ENCODE measurements at regions not wholly inside any gene's neighbourhood (a gene's known extent, or its start where the extent isn't known, plus 50 kb on each side); places are given as distances from the start of the nearest gene placed in this dataset.

GRCh38 chr5:167020418-167020817 lies 1271.0 kb upstream of the WWC1 start:
- no peak overlapping the region for H3K4me3 Mint-ChIP-seq
- no peaks in the 10 kb centered on the region for H3K36me3 Mint-ChIP-seq
- no peaks in the 10 kb centered on the region for H3K4me1 Mint-ChIP-seq
- no peaks in the 10 kb centered on the region for H3K27me3 Mint-ChIP-seq
- ATAC-seq (no peak), DNase-seq (no peak)
- POLR2A ChIA-PET: no interaction called here
- H3K9me3 Mint-ChIP-seq: peaks cover 0 to 13% (median 3%) of the 10 kb centered on the region in 9 donors
- no peak overlapping the region for H3K27ac Mint-ChIP-seq

GRCh38 chr5:167029488-167029887 lies 1262.0 kb upstream of the WWC1 start:
- no peak for DNase-seq
- H3K9me3 Mint-ChIP-seq: peaks cover 0 to 6% (median 0%) of the 10 kb centered on the region in 9 donors
- no peak overlapping the region for H3K27ac Mint-ChIP-seq
- no peaks in the 10 kb centered on the region for H3K4me1 Mint-ChIP-seq
- POLR2A ChIA-PET: no interaction called here
- H3K4me3 Mint-ChIP-seq: no peak overlapping the region
- ATAC-seq: no peak
- H3K27me3 Mint-ChIP-seq: no peaks in the 10 kb centered on the region
- no peaks in the 10 kb centered on the region for H3K36me3 Mint-ChIP-seq

GRCh38 chr5:167030500-167031120 lies 1260.8 kb upstream of the WWC1 start:
- H3K27ac Mint-ChIP-seq: no peak overlapping the region
- POLR2A ChIA-PET: no interaction called here

GRCh38 chr5:167036585-167036984 lies 1254.9 kb upstream of the WWC1 start:
- H3K27me3 Mint-ChIP-seq: no peaks in the 10 kb centered on the region
- peaks cover 0 to 5% (median 0%) of the 10 kb centered on the region in 9 donors for H3K9me3 Mint-ChIP-seq

More at GRCh38 chr5:167030500-167031120, 1260.8 kb upstream of the WWC1 start:
- DNase-seq (no peak), ATAC-seq (no peak)
- H3K27me3 Mint-ChIP-seq: no peaks in the 10 kb centered on the region
- H3K4me3 Mint-ChIP-seq: no peak overlapping the region
- no peaks in the 10 kb centered on the region for H3K4me1 Mint-ChIP-seq
- peaks cover 0 to 6% (median 1%) of the 10 kb centered on the region in 9 donors for H3K9me3 Mint-ChIP-seq
- H3K36me3 Mint-ChIP-seq: no peaks in the 10 kb centered on the region

GRCh38 chr5:167049043-167049663 lies 1242.3 kb upstream of the WWC1 start:
- Mint-ChIP-seq H3K4me1 (peaks cover 0 to 1% (median 0%) of the 10 kb centered on the region in 4 donors), H3K4me3 (no peak overlapping the region), H3K36me3 (no peaks in the 10 kb centered on the region), H3K27ac (no peak overlapping the region), H3K9me3 (peaks cover 0 to 3% (median 0%) of the 10 kb centered on the region in 9 donors), H3K27me3 (no peaks in the 10 kb centered on the region)
- POLR2A ChIA-PET: no interaction called here
- ATAC-seq (no peak), DNase-seq (no peak)

More at GRCh38 chr5:167036585-167036984, 1254.9 kb upstream of the WWC1 start:
- no peak for ATAC-seq
- Mint-ChIP-seq H3K4me3 (no peak overlapping the region), H3K36me3 (no peaks in the 10 kb centered on the region), H3K4me1 (no peaks in the 10 kb centered on the region), H3K27ac (no peak overlapping the region)
- POLR2A ChIA-PET: no interaction called here
- DNase-seq: no peak

GRCh38 chr5:167049771-167050567 lies 1241.5 kb upstream of the WWC1 start:
- Mint-ChIP-seq H3K4me3 (no peak overlapping the region), H3K36me3 (no peaks in the 10 kb centered on the region), H3K27me3 (no peaks in the 10 kb centered on the region), H3K9me3 (peaks cover 0 to 5% (median 3%) of the 10 kb centered on the region in 9 donors), H3K4me1 (peaks cover 0 to 1% (median 0%) of the 10 kb centered on the region in 4 donors), H3K27ac (no peak overlapping the region)
- DNase-seq (no peak), ATAC-seq (no peak)
- POLR2A ChIA-PET: no interaction called here

- ATAC-seq (no peak), DNase-seq (no peak)
- no peaks in the 10 kb centered on the region for H3K36me3 Mint-ChIP-seq
- H3K27me3 Mint-ChIP-seq: no peaks in the 10 kb centered on the region
- peaks cover 0 to 1% (median 0%) of the 10 kb centered on the region in 4 donors for H3K4me1 Mint-ChIP-seq
- no peak overlapping the region for H3K4me3 Mint-ChIP-seq
- H3K27ac Mint-ChIP-seq: no peak overlapping the region
- POLR2A ChIA-PET: no interaction called here
- H3K9me3 Mint-ChIP-seq: peaks cover 0 to 10% (median 3%) of the 10 kb centered on the region in 9 donors
Measured at GRCh38 chr5:167050568-167051401, 1240.7 kb upstream of the WWC1 start.

- Mint-ChIP-seq H3K4me3 (no peak overlapping the region), H3K27ac (no peak overlapping the region), H3K9me3 (peaks cover 0 to 10% (median 3%) of the 10 kb centered on the region in 9 donors), H3K36me3 (no peaks in the 10 kb centered on the region), H3K4me1 (peaks cover 0 to 1% (median 0%) of the 10 kb centered on the region in 4 donors), H3K27me3 (no peaks in the 10 kb centered on the region)
- POLR2A ChIA-PET: no interaction called here
- no peak for DNase-seq
- ATAC-seq: no peak
Measured at GRCh38 chr5:167051402-167051768, 1240.1 kb upstream of the WWC1 start.

- ATAC-seq (no peak), DNase-seq (no peak)
- Mint-ChIP-seq H3K27ac (no peak overlapping the region), H3K27me3 (no peaks in the 10 kb centered on the region), H3K36me3 (no peaks in the 10 kb centered on the region), H3K4me3 (no peak overlapping the region), H3K9me3 (peaks cover 0 to 10% (median 5%) of the 10 kb centered on the region in 9 donors), H3K4me1 (no peaks in the 10 kb centered on the region)
- POLR2A ChIA-PET: no interaction called here
Measured at GRCh38 chr5:167052791-167053190, 1238.7 kb upstream of the WWC1 start.

GRCh38 chr5:167057665-167058064 lies 1233.8 kb upstream of the WWC1 start:
- H3K36me3 Mint-ChIP-seq: no peaks in the 10 kb centered on the region
- DNase-seq: no peak
- H3K9me3 Mint-ChIP-seq: peaks cover 2 to 25% (median 6%) of the 10 kb centered on the region in 9 donors
- POLR2A ChIA-PET: no interaction called here
- no peak for ATAC-seq
- no peak overlapping the region for H3K27ac Mint-ChIP-seq
- no peaks in the 10 kb centered on the region for H3K27me3 Mint-ChIP-seq
- H3K4me1 Mint-ChIP-seq: no peaks in the 10 kb centered on the region
- no peak overlapping the region for H3K4me3 Mint-ChIP-seq

- POLR2A ChIA-PET: no interaction called here
- Mint-ChIP-seq H3K36me3 (no peaks in the 10 kb centered on the region), H3K9me3 (peaks cover 0 to 21% (median 0%) of the 10 kb centered on the region in 9 donors), H3K4me1 (no peaks in the 10 kb centered on the region), H3K27me3 (no peaks in the 10 kb centered on the region), H3K27ac (no peak overlapping the region), H3K4me3 (no peak overlapping the region)
- DNase-seq: no peak
- no peak for ATAC-seq
Measured at GRCh38 chr5:167061695-167062094, 1229.8 kb upstream of the WWC1 start.

GRCh38 chr5:167063116-167063515 lies 1228.3 kb upstream of the WWC1 start:
- DNase-seq (no peak), ATAC-seq (no peak)
- POLR2A ChIA-PET: no interaction called here
- peaks cover 0 to 15% (median 1%) of the 10 kb centered on the region in 9 donors for H3K9me3 Mint-ChIP-seq
- no peaks in the 10 kb centered on the region for H3K27me3 Mint-ChIP-seq
- no peaks in the 10 kb centered on the region for H3K36me3 Mint-ChIP-seq
- H3K4me1 Mint-ChIP-seq: no peaks in the 10 kb centered on the region
- no peak overlapping the region for H3K27ac Mint-ChIP-seq
- no peak overlapping the region for H3K4me3 Mint-ChIP-seq

GRCh38 chr5:167063788-167064187 lies 1227.7 kb upstream of the WWC1 start:
- no peak for ATAC-seq
- Mint-ChIP-seq H3K4me3 (no peak overlapping the region), H3K36me3 (no peaks in the 10 kb centered on the region), H3K27me3 (no peaks in the 10 kb centered on the region), H3K4me1 (no peaks in the 10 kb centered on the region), H3K9me3 (peaks cover 0 to 15% (median 1%) of the 10 kb centered on the region in 9 donors), H3K27ac (no peak overlapping the region)
- POLR2A ChIA-PET: no interaction called here
- no peak for DNase-seq
